HepG2 (cell line): ENCODE measurements at regions not wholly inside any gene's neighbourhood (a gene's known extent, or its start where the extent isn't known, plus 50 kb on each side); places are given as distances from the start of the nearest gene placed in this dataset.

Experiments
- ATF6 ChIP-seq: sonication (generic); formaldehyde crosslinking; conservative IDR thresholded peaks from 2 replicates; pipeline ENCODE4 v1.4.0; 2020; ENCODE audit warnings: missing genetic modification reagents
- BCLAF1 ChIP-seq: fragments of 450-650 bp; IDR thresholded peaks from 2 replicates; pipeline ENCODE4 v1.6.1; 2017; ENCODE audit warnings: mild to moderate bottlenecking
- HDAC6 ChIP-seq: fragments of 200-600 bp; sonication (generic); IDR thresholded peaks from 2 replicates; pipeline ENCODE4 v1.7.0; 2017; ENCODE audit warnings: mild to moderate bottlenecking, antibody characterized with exemption, low read length, low read depth
- KDM1A ChIP-seq: IDR thresholded peaks from 2 replicates; pipeline ENCODE4 v1.6.1; 2016; ENCODE audit warnings: missing compliant biosample characterization
- KDM5A ChIP-seq: fragments of 200-600 bp; sonication (generic); IDR thresholded peaks from 2 replicates; pipeline ENCODE4 v1.7.0; 2018; ENCODE audit warnings: antibody characterized with exemption, mild to moderate bottlenecking, low read length, borderline replicate concordance
- MYC ChIP-seq: sonication (generic); formaldehyde crosslinking; IDR thresholded peaks from 2 replicates; pipeline ENCODE4 v1.9.0; 2021; ENCODE audit warnings: missing genetic modification reagents, borderline replicate concordance
- PAX8 ChIP-seq: sonication (generic); formaldehyde crosslinking; IDR thresholded peaks from 2 replicates; pipeline ENCODE4 v1.8.0; 2022; ENCODE audit warnings: mild to moderate bottlenecking, missing genetic modification reagents, borderline replicate concordance
- ZC3H4 ChIP-seq: sonication (generic); formaldehyde crosslinking; IDR thresholded peaks from 2 replicates; pipeline ENCODE4 v1.4.0; 2020; ENCODE audit warnings: missing genetic modification reagents, borderline replicate concordance
- ZFP37 ChIP-seq: sonication (generic); formaldehyde crosslinking; IDR thresholded peaks from 2 replicates; pipeline ENCODE4 v1.4.0; 2020; ENCODE audit warnings: missing genetic modification reagents, borderline replicate concordance
- ZNF232 ChIP-seq: sonication (generic); formaldehyde crosslinking; IDR thresholded peaks from 2 replicates; pipeline ENCODE4 v1.4.0; 2020; ENCODE audit warnings: missing genetic modification reagents, borderline replicate concordance
- ZNF354B ChIP-seq: sonication (generic); formaldehyde crosslinking; IDR thresholded peaks from 2 replicates; pipeline ENCODE4 v1.8.0; 2022; ENCODE audit warnings: mild to moderate bottlenecking, missing genetic modification reagents

- TF ChIP-seq HDAC6: no peak
- TF ChIP-seq KDM1A: no peak
- TF ChIP-seq MYC (CRISPR knock-in tag): no peak
- TF ChIP-seq ZNF354B (CRISPR knock-in tag): no peak
- TF ChIP-seq ZC3H4 (CRISPR knock-in tag): no peak
- TF ChIP-seq BCLAF1: no peak
- no peak for TF ChIP-seq ZFP37 (CRISPR knock-in tag)
- TF ChIP-seq ATF6: no peak
- TF ChIP-seq PAX8 (CRISPR knock-in tag): no peak
- TF ChIP-seq ZNF232 (CRISPR knock-in tag): no peak
- TF ChIP-seq KDM5A: no peak
These were observed 72.2 kb upstream of the TAF1B start for GRCh38 chr2:9771101-9771449.
